Lower leg skin (tissue), 4 donors: ENCODE measurements at regions not wholly inside any gene's neighbourhood (a gene's known extent, or its start where the extent isn't known, plus 50 kb on each side); places are given as distances from the start of the nearest gene placed in this dataset.

Experiments used
- DNase-seq, 2 donors: peaks; one replicate each; pipeline ENCODE4 v3.0.0-alpha.2; 2019; ENCODE audit warnings: low spot score in 2 of 2
- H3K4me3 ChIP-seq: fragments of 200-600 bp; sonication (generic); 2 replicates; pipeline ENCODE4 v1.5.1; 2017; ENCODE audit warnings: mild to moderate bottlenecking, low read depth; ENCODE audit not compliant: poor library complexity, severe bottlenecking
- POLR2A ChIP-seq, 2 donors: fragments of 450-650 bp; IDR thresholded peaks; one replicate each; pipeline ENCODE4 v1.6.1; 2016 to 2017; ENCODE audit warnings: antibody characterized with exemption in 2 of 2, mild to moderate bottlenecking in 1 of 2, moderate library complexity in 1 of 2
- WGBS, 2 donors: methylation state at CpG; one replicate each; pipeline ENCODE4 v1.1.5; 2018; 5-methylcytosine and 5-hydroxymethylcytosine counted together
- intact Hi-C: fragments of 100-400 bp; cut with DNase I; formaldehyde crosslinking; loops from one replicate; pipeline ENCODE4 v1.15.0; 2023; ENCODE audit warnings: low total_unique reads
- TF ChIP-seq, protein P1 (sequence below), 3 donors: fragments of 450-650 bp; IDR thresholded peaks; one replicate each; pipeline ENCODE4 v1.5.1; 2016; ENCODE audit warnings: antibody characterized with exemption in 3 of 3, mild to moderate bottlenecking in 3 of 3, moderate library complexity in 2 of 3

- peak in 1 of 2 donors; percentile 34 for DNase-seq
- intact Hi-C loops, result no loop called here
- TF ChIP-seq, protein P1, sequence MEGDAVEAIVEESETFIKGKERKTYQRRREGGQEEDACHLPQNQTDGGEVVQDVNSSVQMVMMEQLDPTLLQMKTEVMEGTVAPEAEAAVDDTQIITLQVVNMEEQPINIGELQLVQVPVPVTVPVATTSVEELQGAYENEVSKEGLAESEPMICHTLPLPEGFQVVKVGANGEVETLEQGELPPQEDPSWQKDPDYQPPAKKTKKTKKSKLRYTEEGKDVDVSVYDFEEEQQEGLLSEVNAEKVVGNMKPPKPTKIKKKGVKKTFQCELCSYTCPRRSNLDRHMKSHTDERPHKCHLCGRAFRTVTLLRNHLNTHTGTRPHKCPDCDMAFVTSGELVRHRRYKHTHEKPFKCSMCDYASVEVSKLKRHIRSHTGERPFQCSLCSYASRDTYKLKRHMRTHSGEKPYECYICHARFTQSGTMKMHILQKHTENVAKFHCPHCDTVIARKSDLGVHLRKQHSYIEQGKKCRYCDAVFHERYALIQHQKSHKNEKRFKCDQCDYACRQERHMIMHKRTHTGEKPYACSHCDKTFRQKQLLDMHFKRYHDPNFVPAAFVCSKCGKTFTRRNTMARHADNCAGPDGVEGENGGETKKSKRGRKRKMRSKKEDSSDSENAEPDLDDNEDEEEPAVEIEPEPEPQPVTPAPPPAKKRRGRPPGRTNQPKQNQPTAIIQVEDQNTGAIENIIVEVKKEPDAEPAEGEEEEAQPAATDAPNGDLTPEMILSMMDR (IDR thresholded peaks at IDR 0.05), result no peak
- TF ChIP-seq POLR2A (IDR thresholded peaks at IDR 0.05), result no peak
- no peak overlapping the region for H3K4me3 ChIP-seq
- WGBS, 2 donors, result 83 to 84% methylated on average over 6 of the region's 6 CpGs
Measured at GRCh38 chr11:119952441-119952840, 185.5 kb downstream of the TRIM29 start.

DNA sequence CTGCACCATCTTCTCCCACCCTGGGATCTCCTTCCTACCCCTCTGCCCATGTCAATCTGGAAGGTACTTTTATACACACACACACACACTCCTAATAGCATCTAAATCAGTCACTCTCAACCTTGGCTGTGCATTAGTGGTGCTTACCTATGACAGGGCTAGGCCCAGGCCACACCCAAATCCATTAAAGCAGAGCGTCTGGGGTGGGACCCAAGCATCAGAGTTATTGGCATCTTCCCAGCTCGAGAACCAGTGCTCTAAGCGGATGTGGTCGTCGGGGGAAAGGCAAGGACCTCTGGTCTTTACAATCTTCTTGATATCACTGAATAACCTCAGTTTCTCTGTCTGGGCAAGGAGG lies 194.6 kb downstream of the TRIM29 start:
- H3K4me3 ChIP-seq, result no peak overlapping the region
- DNase-seq, result no peak
- WGBS, 2 donors, result 52 to 65% methylated on average over 5 of the region's 5 CpGs
- intact Hi-C loops, result no loop called here
- TF ChIP-seq, protein P1 (IDR thresholded peaks at IDR 0.05), result no peak
- TF ChIP-seq POLR2A (IDR thresholded peaks at IDR 0.05), result no peak

- intact Hi-C loops, result no loop called here
- TF ChIP-seq POLR2A (IDR thresholded peaks at IDR 0.05), result no peak
- TF ChIP-seq, protein P1 (IDR thresholded peaks at IDR 0.05), result no peak
- peak in 1 of 2 donors; percentile 40 for DNase-seq
- H3K4me3 ChIP-seq, result no peak overlapping the region
- WGBS, 2 donors, result 81 to 86% methylated on average over 7 of the region's 7 CpGs
Measured at GRCh38 chr11:119942583-119943297, 195.2 kb downstream of the TRIM29 start.

GRCh38 chr11:119941636-119942411 lies 196.1 kb downstream of the TRIM29 start:
- H3K4me3 ChIP-seq, result no peak overlapping the region
- TF ChIP-seq POLR2A (IDR thresholded peaks at IDR 0.05), result no peak
- TF ChIP-seq, protein P1 (IDR thresholded peaks at IDR 0.05), result no peak
- peak in 1 of 2 donors; percentile 68 for DNase-seq
- WGBS, 2 donors, result 74 to 78% methylated on average over 16 of the region's 16 CpGs
- intact Hi-C loops, result no loop called here

GRCh38 chr11:119941171-119941570 lies 196.7 kb downstream of the TRIM29 start:
- 78 to 83% methylated on average over 6 of the region's 6 CpGs for WGBS, 2 donors
- DNase-seq, result no peak
- H3K4me3 ChIP-seq, result no peak overlapping the region
- no peak for TF ChIP-seq POLR2A (IDR thresholded peaks at IDR 0.05)
- TF ChIP-seq, protein P1 (IDR thresholded peaks at IDR 0.05), result no peak
- intact Hi-C loops, result no loop called here
